ENCODE measurements at regions not wholly inside any gene's neighbourhood (a gene's known extent, or its start where the extent isn't known, plus 50 kb on each side); places are given as distances from the start of the nearest gene placed in this dataset.

DNA sequence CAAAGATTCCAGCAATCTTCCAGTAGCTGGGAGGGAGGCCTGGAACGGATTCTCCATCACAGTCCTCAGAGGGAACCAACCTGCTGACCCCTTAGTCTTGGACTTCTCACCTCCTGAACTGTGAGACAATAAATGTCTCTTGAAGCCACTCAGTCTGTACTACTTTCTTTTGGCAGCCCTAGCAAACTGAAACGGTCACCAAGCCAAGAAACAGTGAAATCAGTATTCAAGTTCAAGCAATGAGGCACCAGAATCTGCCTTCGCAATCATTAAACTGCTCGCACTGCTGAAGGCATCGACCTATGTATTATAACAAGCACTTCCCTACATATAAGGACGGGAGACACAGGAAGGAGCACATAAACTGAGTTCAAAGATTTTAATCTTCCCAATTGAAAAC lies 120.6 kb upstream of the PUM3 start:
- H4K91ac ChIP-seq (replicated peaks; ENCODE audit: insufficient read length, low read length), result no peak overlapping the region
- no peak overlapping the region for H2BK5ac ChIP-seq (ENCODE audit: low read depth, low read length)
- no peaks in the 10 kb centered on the region for H3K79me2 ChIP-seq (ENCODE audit: control insufficient read depth in 1 of 2, insufficient read depth in 2 of 2, low read length in 2 of 2)
- H2BK120ac ChIP-seq (replicated peaks; ENCODE audit: low read depth, low read length), result no peak overlapping the region
- H3K23me2 ChIP-seq (ENCODE audit: low read depth, low read length), result no peaks in the 10 kb centered on the region
- no peak overlapping the region for H3K56ac ChIP-seq (replicated peaks; ENCODE audit: insufficient read length, low read depth, low read length)
- no peak overlapping the region for H3K23ac ChIP-seq (ENCODE audit: insufficient read length)
- H3K9ac ChIP-seq (replicated peaks in 1 of 4; ENCODE audit: extremely low read depth in 1 of 4, low read depth in 3 of 4, low read length in 3 of 4), result no peak overlapping the region
- no peak overlapping the region for H2AK5ac ChIP-seq (ENCODE audit: low read depth, low read length)
- no peak overlapping the region for H4K8ac ChIP-seq (ENCODE audit: extremely low read depth, insufficient read depth, low read length)
- no peak overlapping the region for H2AFZ ChIP-seq (ENCODE audit: low read length)
- no peak overlapping the region for H2BK20ac ChIP-seq (ENCODE audit: low read length)
- FAIRE-seq (no peak), DNase-seq (ENCODE audit: low read depth in 1 of 2, low spot score in 2 of 2) (no peak)
- POLR2A ChIA-PET (ENCODE audit: partially characterized antibody), result no interaction called here
- no peak overlapping the region for H3K4me2 ChIP-seq (ENCODE audit: insufficient read depth in 1 of 2, low read depth in 2 of 2, low read length in 2 of 2)
- no peaks in the 10 kb centered on the region for H3K79me1 ChIP-seq (ENCODE audit: low read depth, low read length)
- CTCF ChIA-PET (ENCODE audit: partially characterized antibody), result interaction anchor here (1.0 to 1.3 kb wide), 2 partner anchors 40 to 50 kb away, joined by 3 read pairs; no protein-coding TSS in a partner anchor
- no peaks in the 10 kb centered on the region for H3K4me1 ChIP-seq (replicated peaks in 1 of 4; ENCODE audit: control insufficient read depth in 3 of 4, insufficient read depth in 4 of 4, low read length in 3 of 4)
- H4K5ac ChIP-seq (ENCODE audit: insufficient read length, low read depth, low read length), result no peak overlapping the region
- no peak overlapping the region for H2BK15ac ChIP-seq (ENCODE audit: low read length)
- H3K36me3 ChIP-seq (ENCODE audit: control insufficient read depth in 2 of 4, insufficient read depth in 4 of 4, low read length in 3 of 4), result no peaks in the 10 kb centered on the region
- no peak overlapping the region for H2BK12ac ChIP-seq (ENCODE audit: low read depth, low read length)
- H3K14ac ChIP-seq (ENCODE audit: insufficient read length), result no peak overlapping the region
- H4K20me1 ChIP-seq (replicated peaks in 1 of 2; ENCODE audit: control insufficient read depth in 1 of 2, insufficient read depth in 2 of 2, low read length in 2 of 2), result no peaks in the 10 kb centered on the region
- H3K9me3 ChIP-seq (ENCODE audit: insufficient read depth in 2 of 2, low read depth in 1 of 2, low read length in 1 of 2), result no peaks in the 10 kb centered on the region
- no peak overlapping the region for H3K27ac ChIP-seq (ENCODE audit: low read depth, low read length)
- no peak overlapping the region for H3K18ac ChIP-seq (ENCODE audit: extremely low read depth, low read length)
- 69% methylated on average over 6 of the region's 6 CpGs; no CpG with 5 or more reads in 1 of the 2 experiments for WGBS, 2 experiments (ENCODE audit: extremely low coverage in 1 of 2, insufficient coverage in 1 of 2, insufficient read length in 1 of 2, insufficient replicate concordance in 2 of 2, low coverage in 1 of 2, low lambda C conversion rate in 2 of 2, missing lambda C conversion rate in 1 of 2)
- no peaks in the 10 kb centered on the region; a peak in 1 of 7 replicates for H3K27me3 ChIP-seq (replicated peaks in 1 of 4; ENCODE audit: control insufficient read depth in 3 of 4, extremely low read depth in 1 of 4, insufficient read depth in 3 of 4, low read length in 3 of 4)
- no peak overlapping the region for H3K4ac ChIP-seq (replicated peaks; ENCODE audit: insufficient read length, low read depth, low read length)
- H3K4me3 ChIP-seq (ENCODE audit: extremely low read depth in 1 of 4, insufficient read depth in 2 of 4, low read depth in 3 of 4, low read length in 4 of 4), result no peak overlapping the region
- TF ChIP-seq MAX (IDR thresholded peaks at IDR 0.05), result no peak
- TF ChIP-seq SRF (IDR thresholded peaks at IDR 0.05; ENCODE audit: low read depth, low read length), result no peak
- no peak for TF ChIP-seq NANOG (IDR thresholded peaks at IDR 0.05; ENCODE audit: insufficient read depth, low read depth, low read length, poor library complexity, severe bottlenecking)
- TF ChIP-seq FOSL1 (IDR thresholded peaks at IDR 0.05; ENCODE audit: insufficient read depth, low read depth, low read length), result no peak
